Endothelial cell of umbilical vein (primary cell): ENCODE measurements at regions not wholly inside any gene's neighbourhood (a gene's known extent, or its start where the extent isn't known, plus 50 kb on each side); places are given as distances from the start of the nearest gene placed in this dataset.

Experiments
- BruUV-seq: library from RNA; stranded (reverse); fragments of 400-500 nt; replicated peaks from 2 replicates; lab custom pipeline; 2021; lab: Mats Ljungman, UMichigan
- CTCF ChIA-PET: fragments of 300-600, 350-600 bp; sonication (Branson Sonifier 250); formaldehyde crosslinking; loops from one replicate; lab custom pipeline; 2021; ENCODE audit warnings: antibody characterized with exemption, inconsistent platforms; lab: Charles Lee
- POLR2A ChIA-PET: fragments of 300-600, 350-600 bp; sonication (Branson Sonifier 250); formaldehyde crosslinking; loops from one replicate; lab custom pipeline; 2021; ENCODE audit warnings: antibody characterized with exemption, inconsistent platforms; lab: Charles Lee
- DNase-seq: peaks from one replicate; pipeline ENCODE4 v3.0.0-alpha.2; 2011; ENCODE audit warnings: low read depth, low spot score
- FAIRE-seq: peaks from 2 replicates; lab custom pipeline; 2011; peaks lifted over from hg19 to GRCh38; lab: Jason Lieb, UNC
- H2AFZ ChIP-seq: 2 replicates; pipeline ENCODE4 v1.6.0; 2012; ENCODE audit warnings: low read depth, low read length, control low read depth, inconsistent platforms
- H3K27ac ChIP-seq: 2 replicates; pipeline ENCODE4 v1.5.1; 2011; ENCODE audit warnings: low read depth, mild to moderate bottlenecking, control low read depth, low read length, moderate library complexity; ENCODE audit not compliant: insufficient read depth
- H3K27me3 ChIP-seq, 2 experiments: 2 replicates each; pipeline versions ENCODE4 v1.6.0 to v1.6.1; 2011; ENCODE audit warnings: low read length in 2 of 2, mixed read lengths in 1 of 2; ENCODE audit not compliant: control insufficient read depth in 2 of 2, insufficient read depth in 2 of 2
- H3K36me3 ChIP-seq, 2 experiments: 2 replicates in 1 of 2; 3 replicates in 1 of 2; pipeline ENCODE4 v1.5.1; 2011; ENCODE audit warnings: low read length in 2 of 2, mild to moderate bottlenecking in 1 of 2, moderate library complexity in 1 of 2; ENCODE audit not compliant: control insufficient read depth in 2 of 2, insufficient read depth in 2 of 2; ENCODE audit errors: extremely low read depth in 1 of 2
- H3K4me1 ChIP-seq: 3 replicates; pipeline ENCODE4 v1.5.1; 2011; ENCODE audit warnings: mild to moderate bottlenecking, low read length; ENCODE audit not compliant: control insufficient read depth, insufficient read depth; ENCODE audit errors: extremely low read depth
- H3K4me2 ChIP-seq: 2 replicates; pipeline ENCODE4 v1.6.1; 2011; ENCODE audit warnings: low read length, control low read depth, mixed read lengths; ENCODE audit not compliant: insufficient read depth
- H3K4me3 ChIP-seq, 3 experiments: fragments of 200-600 bp in 1 of 3; sonication (generic), shearing (Covaris generic) in 1 of 3; replicated peaks in 1 of 3; 2 replicates each; pipeline ENCODE4 v1.5.1; 2011 to 2016; ENCODE audit warnings: control low read depth in 3 of 3, low read length in 3 of 3, mild to moderate bottlenecking in 2 of 3, inconsistent platforms in 1 of 3, low read depth in 1 of 3, moderate library complexity in 1 of 3; ENCODE audit not compliant: insufficient read depth in 1 of 3
- H3K79me2 ChIP-seq: 2 replicates; pipeline ENCODE4 v1.6.0; 2012; ENCODE audit warnings: low read length, inconsistent platforms; ENCODE audit not compliant: control insufficient read depth, insufficient read depth
- H3K9ac ChIP-seq: replicated peaks from 2 replicates; pipeline ENCODE3; 2011; ENCODE audit warnings: low read length, control low read depth; ENCODE audit not compliant: insufficient read depth; ENCODE audit errors: extremely low read depth
- H3K9me1 ChIP-seq: replicated peaks from 3 replicates; pipeline ENCODE4 v1.6.0; 2011; ENCODE audit warnings: mild to moderate bottlenecking, low read length; ENCODE audit not compliant: control insufficient read depth, insufficient read depth; ENCODE audit errors: extremely low read depth
- H3K9me3 ChIP-seq: replicated peaks from 2 replicates; pipeline ENCODE4 v1.5.1; 2012; ENCODE audit warnings: low read length, inconsistent platforms; ENCODE audit not compliant: control insufficient read depth, insufficient read depth
- H4K20me1 ChIP-seq: replicated peaks from 2 replicates; pipeline ENCODE3; 2011; ENCODE audit warnings: mild to moderate bottlenecking, low read length; ENCODE audit not compliant: control insufficient read depth, insufficient read depth; ENCODE audit errors: extremely low read depth
- CTCF ChIP-seq, 2 donors: IDR thresholded peaks; 1 replicate in 1 of 2; 2 replicates in 1 of 2; pipeline ENCODE4 v1.5.1; 2011; ENCODE audit warnings: low read length in 2 of 2, mild to moderate bottlenecking in 2 of 2, moderate library complexity in 2 of 2, control low read depth in 1 of 2, inconsistent platforms in 1 of 2, low read depth in 1 of 2; ENCODE audit not compliant: insufficient read depth in 1 of 2; ENCODE audit errors: extremely low read depth in 1 of 2
- EZH2 ChIP-seq: IDR thresholded peaks from 2 replicates; pipeline ENCODE4 v1.6.1; 2012; ENCODE audit warnings: borderline replicate concordance, low read depth, mild to moderate bottlenecking, moderate library complexity, low read length, inconsistent platforms; ENCODE audit not compliant: severe bottlenecking
- FOS ChIP-seq: IDR thresholded peaks from 2 replicates; pipeline ENCODE4 v1.6.1; 2011; ENCODE audit warnings: mild to moderate bottlenecking, low read length, moderate library complexity, borderline replicate concordance; ENCODE audit not compliant: insufficient read depth
- GATA2 ChIP-seq: IDR thresholded peaks from 2 replicates; pipeline ENCODE4 v1.7.0; 2011; ENCODE audit warnings: low read depth, mild to moderate bottlenecking, moderate library complexity, mixed read lengths, low read length; ENCODE audit not compliant: insufficient read length, insufficient read depth
- JUN ChIP-seq: IDR thresholded peaks from 2 replicates; pipeline ENCODE4 v1.6.1; 2011; ENCODE audit warnings: borderline replicate concordance, low read depth; ENCODE audit not compliant: insufficient read length, insufficient read depth
- MAX ChIP-seq: IDR thresholded peaks from 2 replicates; pipeline ENCODE4 v1.6.1; 2011; ENCODE audit not compliant: insufficient read depth, insufficient read length
- MYC ChIP-seq: IDR thresholded peaks from one replicate; pipeline ENCODE4 v1.6.1; 2011; ENCODE audit warnings: mild to moderate bottlenecking, low read depth, low read length
- POLR2A ChIP-seq: IDR thresholded peaks from 2 replicates; pipeline ENCODE4 v1.6.1; 2012; ENCODE audit warnings: low read depth, mild to moderate bottlenecking, control low read depth, low read length
- POLR2AphosphoS5 ChIP-seq: IDR thresholded peaks from 2 replicates; pipeline ENCODE4 v1.6.1; 2012; ENCODE audit warnings: low read depth, mild to moderate bottlenecking, control low read depth, low read length, moderate library complexity; ENCODE audit not compliant: insufficient read depth
- dilution Hi-C: fragments of 300-500 bp; cut with MboI; formaldehyde crosslinking; loops from one replicate; pipeline ENCODE4 v1.15.0; 2019; ENCODE audit warnings: low sequenced_read_pairs; ENCODE audit not compliant: extremely low pct_ligation_motif_present
- intact Hi-C: fragments of 100-400 bp; cut with micrococcal nuclease; formaldehyde crosslinking; loops from one replicate; pipeline ENCODE4 v1.10.0; 2022

- BruUV-seq, result no TSS peak
- Histone ChIP-seq H3K9me3 (no peaks in the 10 kb centered on the region), H3K36me3 (no peaks in the 10 kb centered on the region), H3K4me3 (no peak overlapping the region), H3K4me2 (no peak overlapping the region), H3K9me1 (no peaks in the 10 kb centered on the region), H3K4me1 (no peaks in the 10 kb centered on the region), H2AFZ (no peak overlapping the region), H4K20me1 (no peaks in the 10 kb centered on the region), H3K9ac (no peak overlapping the region), H3K27me3 (no peaks in the 10 kb centered on the region), H3K27ac (no peak overlapping the region), H3K79me2 (no peaks in the 10 kb centered on the region)
- TF ChIP-seq MAX (no peak), POLR2AphosphoS5 (no peak), CTCF (IDR thresholded peaks at IDR 0.05; ENCODE audit: extremely low read depth in 1 of 2, insufficient read depth in 1 of 2, low read depth in 1 of 2, low read length in 2 of 2) (no peak), FOS (no peak), MYC (no peak), POLR2A (no peak), GATA2 (no peak), EZH2 (no peak), JUN (no peak)
- DNase-seq (no peak), FAIRE-seq (no peak)
- dilution Hi-C loops, result no loop called here
- POLR2A ChIA-PET, result no interaction called here
- intact Hi-C loops, result no loop called here
- CTCF ChIA-PET, result no interaction called here
Observed at GRCh38 chr3:118512301-118512700, 522.3 kb downstream of the IGSF11 start.
